ENCODE measurements at regions not wholly inside any gene's neighbourhood (a gene's known extent, or its start where the extent isn't known, plus 50 kb on each side); places are given as distances from the start of the nearest gene placed in this dataset.

DNA sequence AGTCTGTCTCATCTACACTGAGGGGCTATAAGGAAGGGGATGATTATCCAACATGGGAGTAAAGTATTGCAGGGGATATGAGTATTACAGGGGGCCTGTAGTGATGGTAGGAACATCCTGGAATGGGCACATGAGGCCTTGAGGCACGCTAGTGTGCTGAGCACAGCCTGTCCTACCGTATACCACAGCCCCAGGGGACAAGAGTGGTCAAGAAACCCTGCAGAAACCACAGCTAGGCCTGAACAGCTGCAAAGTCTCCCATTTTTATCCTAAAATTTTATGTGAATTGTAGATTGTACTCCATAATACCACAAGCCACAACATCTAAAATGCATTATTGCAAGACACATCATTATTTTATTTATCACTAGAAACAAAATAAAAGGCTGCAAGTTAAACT is 136.3 kb upstream of the ASTN2 start:
- no peaks in the 10 kb centered on the region for H3K9me3 ChIP-seq
- H3K4me1 ChIP-seq = no peaks in the 10 kb centered on the region
- intact Hi-C loops (cut with DNase I; ENCODE audit: low total_unique reads) = no loop called here
- 62 to 64% methylated on average over 2 of the region's 2 CpGs for WGBS, 2 donors
- no peak overlapping the region for H3K27ac ChIP-seq
- H3K36me3 ChIP-seq (ENCODE audit: low read depth, missing control alignments) = no peaks in the 10 kb centered on the region
- DNase-seq = no peak
- H3K27me3 ChIP-seq = no peaks in the 10 kb centered on the region
- no peak overlapping the region for H3K4me3 ChIP-seq
- TF ChIP-seq, protein P1, sequence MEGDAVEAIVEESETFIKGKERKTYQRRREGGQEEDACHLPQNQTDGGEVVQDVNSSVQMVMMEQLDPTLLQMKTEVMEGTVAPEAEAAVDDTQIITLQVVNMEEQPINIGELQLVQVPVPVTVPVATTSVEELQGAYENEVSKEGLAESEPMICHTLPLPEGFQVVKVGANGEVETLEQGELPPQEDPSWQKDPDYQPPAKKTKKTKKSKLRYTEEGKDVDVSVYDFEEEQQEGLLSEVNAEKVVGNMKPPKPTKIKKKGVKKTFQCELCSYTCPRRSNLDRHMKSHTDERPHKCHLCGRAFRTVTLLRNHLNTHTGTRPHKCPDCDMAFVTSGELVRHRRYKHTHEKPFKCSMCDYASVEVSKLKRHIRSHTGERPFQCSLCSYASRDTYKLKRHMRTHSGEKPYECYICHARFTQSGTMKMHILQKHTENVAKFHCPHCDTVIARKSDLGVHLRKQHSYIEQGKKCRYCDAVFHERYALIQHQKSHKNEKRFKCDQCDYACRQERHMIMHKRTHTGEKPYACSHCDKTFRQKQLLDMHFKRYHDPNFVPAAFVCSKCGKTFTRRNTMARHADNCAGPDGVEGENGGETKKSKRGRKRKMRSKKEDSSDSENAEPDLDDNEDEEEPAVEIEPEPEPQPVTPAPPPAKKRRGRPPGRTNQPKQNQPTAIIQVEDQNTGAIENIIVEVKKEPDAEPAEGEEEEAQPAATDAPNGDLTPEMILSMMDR (IDR thresholded peaks at IDR 0.05) = no peak
- TF ChIP-seq POLR2A (IDR thresholded peaks at IDR 0.05) = no peak

GRCh38 chr9:117549444-117549843 is 134.6 kb upstream of the ASTN2 start:
- H3K4me3 ChIP-seq = no peak overlapping the region
- H3K36me3 ChIP-seq (ENCODE audit: low read depth, missing control alignments) = no peaks in the 10 kb centered on the region
- intact Hi-C loops (cut with DNase I; ENCODE audit: low total_unique reads) = no loop called here
- 61 to 74% methylated on average over 3 of the region's 3 CpGs for WGBS, 2 donors
- H3K27ac ChIP-seq = no peak overlapping the region
- no peak for DNase-seq
- no peak for TF ChIP-seq POLR2A (IDR thresholded peaks at IDR 0.05)
- TF ChIP-seq, protein P1 (IDR thresholded peaks at IDR 0.05) = no peak
- no peaks in the 10 kb centered on the region for H3K27me3 ChIP-seq
- H3K9me3 ChIP-seq = no peaks in the 10 kb centered on the region
- no peaks in the 10 kb centered on the region for H3K4me1 ChIP-seq

- no peaks in the 10 kb centered on the region for H3K4me1 ChIP-seq
- no peaks in the 10 kb centered on the region for H3K27me3 ChIP-seq
- H3K4me3 ChIP-seq = no peak overlapping the region
- TF ChIP-seq, protein P1 (IDR thresholded peaks at IDR 0.05) = no peak
- no peak for TF ChIP-seq POLR2A (IDR thresholded peaks at IDR 0.05)
- H3K27ac ChIP-seq = no peak overlapping the region
- DNase-seq = no peak
- H3K36me3 ChIP-seq (ENCODE audit: low read depth, missing control alignments) = no peaks in the 10 kb centered on the region
- WGBS, 2 donors = 77 to 96% methylated on average over 2 of the region's 2 CpGs
- no peaks in the 10 kb centered on the region for H3K9me3 ChIP-seq
- intact Hi-C loops (cut with DNase I; ENCODE audit: low total_unique reads) = no loop called here
Observed at GRCh38 chr9:117548556-117548955, 133.7 kb upstream of the ASTN2 start.

GRCh38 chr9:117547904-117548303 is 133.0 kb upstream of the ASTN2 start:
- no peaks in the 10 kb centered on the region for H3K9me3 ChIP-seq
- no peak overlapping the region for H3K4me3 ChIP-seq
- WGBS, 2 donors = 80 to 84% methylated on average over 3 of the region's 3 CpGs
- no peaks in the 10 kb centered on the region for H3K4me1 ChIP-seq
- TF ChIP-seq POLR2A (IDR thresholded peaks at IDR 0.05) = no peak
- TF ChIP-seq, protein P1 (IDR thresholded peaks at IDR 0.05) = no peak
- DNase-seq = no peak
- no peak overlapping the region for H3K27ac ChIP-seq
- no peaks in the 10 kb centered on the region for H3K36me3 ChIP-seq (ENCODE audit: low read depth, missing control alignments)
- no peaks in the 10 kb centered on the region for H3K27me3 ChIP-seq
- intact Hi-C loops (cut with DNase I; ENCODE audit: low total_unique reads) = no loop called here

GRCh38 chr9:117546894-117547678 is 132.2 kb upstream of the ASTN2 start:
- 20 to 33% methylated on average over 19 to 20 of the region's 20 CpGs for WGBS, 2 donors
- Histone ChIP-seq H3K27ac (no peak overlapping the region), H3K27me3 (no peaks in the 10 kb centered on the region), H3K36me3 (ENCODE audit: low read depth, missing control alignments) (no peaks in the 10 kb centered on the region), H3K4me1 (no peaks in the 10 kb centered on the region), H3K9me3 (no peaks in the 10 kb centered on the region), H3K4me3 (peak overlapping the region in 1 of 2 donors; percentile 10)
- intact Hi-C loops (cut with DNase I; ENCODE audit: low total_unique reads) = no loop called here
- no peak for DNase-seq
- TF ChIP-seq, protein P1 (IDR thresholded peaks at IDR 0.05) = no peak
- no peak for TF ChIP-seq POLR2A (IDR thresholded peaks at IDR 0.05)

Measured in testis (tissue), 2 donors.